Progenitor cell of endocrine pancreas (in vitro differentiated cells): ENCODE measurements at regions not wholly inside any gene's neighbourhood (a gene's known extent, or its start where the extent isn't known, plus 50 kb on each side); places are given as distances from the start of the nearest gene placed in this dataset.

Experiments used
- DNase-seq: peaks from one replicate; pipeline ENCODE4 v3.0.0; 2021; ENCODE audit warnings: low spot score; ENCODE audit not compliant: unreplicated experiment
- H3K27ac Mint-ChIP-seq: 2 replicates; pipeline ENCODE4 v1.8.0; 2021; ENCODE audit warnings: mild to moderate bottlenecking, moderate library complexity, mixed read lengths
- H3K27me3 Mint-ChIP-seq: 2 replicates; pipeline ENCODE4 v1.8.0; 2021; ENCODE audit warnings: mixed read lengths
- H3K36me3 Mint-ChIP-seq: 2 replicates; pipeline ENCODE4 v1.8.0; 2022; ENCODE audit warnings: mixed read lengths; ENCODE audit not compliant: insufficient read depth
- H3K4me1 Mint-ChIP-seq: 2 replicates; pipeline ENCODE4 v1.8.0; 2021; ENCODE audit warnings: low read depth, mixed read lengths
- H3K4me3 Mint-ChIP-seq: 2 replicates; pipeline ENCODE4 v1.8.0; 2021; ENCODE audit warnings: low read depth, mild to moderate bottlenecking, moderate library complexity, mixed read lengths
- H3K9me3 Mint-ChIP-seq: 2 replicates; pipeline ENCODE4 v1.8.0; 2021; ENCODE audit warnings: low read depth, mixed read lengths
- TF ChIP-seq, protein P1 (sequence below): fragments of 200-600 bp; sonication (generic); IDR thresholded peaks from one replicate; pipeline ENCODE4 v1.5.0; 2021; ENCODE audit warnings: antibody characterized with exemption, mild to moderate bottlenecking; ENCODE audit not compliant: unreplicated experiment

DNA sequence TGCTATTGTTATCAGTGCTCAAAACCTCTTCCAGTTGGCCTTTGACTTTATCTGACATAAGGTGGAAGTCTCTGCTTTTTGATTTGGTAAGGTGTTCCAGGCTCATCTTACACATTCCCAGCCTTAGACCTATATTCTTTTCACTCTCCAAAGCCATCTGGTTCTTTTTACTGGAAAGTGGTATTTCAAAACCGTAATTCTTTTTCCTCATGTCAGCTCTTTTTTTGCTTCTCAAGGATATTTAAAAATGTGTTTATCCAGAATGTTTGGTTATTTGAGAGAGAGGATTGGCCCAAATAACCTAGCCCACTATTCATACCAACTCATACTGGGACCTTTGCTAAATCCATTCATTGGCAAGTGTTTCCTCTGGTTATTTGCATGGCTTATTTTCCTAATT, 411.2 kb upstream of the PIK3C3 start:
- no peak for DNase-seq
- peaks cover 5% of the 10 kb centered on the region for H3K4me1 Mint-ChIP-seq
- no peaks in the 10 kb centered on the region for H3K27me3 Mint-ChIP-seq
- TF ChIP-seq, protein P1, sequence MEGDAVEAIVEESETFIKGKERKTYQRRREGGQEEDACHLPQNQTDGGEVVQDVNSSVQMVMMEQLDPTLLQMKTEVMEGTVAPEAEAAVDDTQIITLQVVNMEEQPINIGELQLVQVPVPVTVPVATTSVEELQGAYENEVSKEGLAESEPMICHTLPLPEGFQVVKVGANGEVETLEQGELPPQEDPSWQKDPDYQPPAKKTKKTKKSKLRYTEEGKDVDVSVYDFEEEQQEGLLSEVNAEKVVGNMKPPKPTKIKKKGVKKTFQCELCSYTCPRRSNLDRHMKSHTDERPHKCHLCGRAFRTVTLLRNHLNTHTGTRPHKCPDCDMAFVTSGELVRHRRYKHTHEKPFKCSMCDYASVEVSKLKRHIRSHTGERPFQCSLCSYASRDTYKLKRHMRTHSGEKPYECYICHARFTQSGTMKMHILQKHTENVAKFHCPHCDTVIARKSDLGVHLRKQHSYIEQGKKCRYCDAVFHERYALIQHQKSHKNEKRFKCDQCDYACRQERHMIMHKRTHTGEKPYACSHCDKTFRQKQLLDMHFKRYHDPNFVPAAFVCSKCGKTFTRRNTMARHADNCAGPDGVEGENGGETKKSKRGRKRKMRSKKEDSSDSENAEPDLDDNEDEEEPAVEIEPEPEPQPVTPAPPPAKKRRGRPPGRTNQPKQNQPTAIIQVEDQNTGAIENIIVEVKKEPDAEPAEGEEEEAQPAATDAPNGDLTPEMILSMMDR, result no peak
- no peaks in the 10 kb centered on the region for H3K9me3 Mint-ChIP-seq
- no peaks in the 10 kb centered on the region for H3K36me3 Mint-ChIP-seq
- H3K4me3 Mint-ChIP-seq, result no peak overlapping the region
- no peak overlapping the region for H3K27ac Mint-ChIP-seq

DNA sequence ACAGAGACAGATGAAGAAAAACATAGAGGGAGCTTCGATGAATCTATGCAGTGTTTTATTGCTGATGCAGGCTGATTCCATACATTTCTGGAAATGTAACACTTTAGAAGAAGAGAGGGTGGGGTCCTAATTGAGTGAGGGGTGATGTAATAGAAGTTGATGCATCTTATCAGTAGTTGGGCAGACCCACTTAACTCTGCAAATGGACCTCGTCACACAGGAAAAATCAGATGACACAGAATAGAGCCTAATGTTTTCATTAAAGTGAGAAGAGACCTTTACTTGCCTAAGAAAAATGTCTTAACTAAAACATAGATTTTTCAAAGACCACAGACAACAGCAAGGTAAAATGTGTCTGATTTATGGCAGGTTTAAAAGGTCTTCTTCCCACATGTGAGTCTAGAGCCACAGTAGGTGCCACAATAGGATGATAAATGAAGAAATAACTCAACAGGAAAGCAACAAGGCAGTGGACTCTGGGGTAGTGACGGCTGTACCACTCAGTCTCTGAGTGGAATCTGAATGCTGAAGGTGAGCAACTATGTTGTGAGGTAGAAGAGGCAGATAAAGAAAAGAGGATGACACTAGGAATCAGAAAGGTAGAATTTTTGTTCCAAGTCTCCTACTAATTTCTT, 414.7 kb upstream of the PIK3C3 start:
- no peak overlapping the region for H3K27ac Mint-ChIP-seq
- peaks cover 11% of the 10 kb centered on the region for H3K4me1 Mint-ChIP-seq
- peaks cover 6% of the 10 kb centered on the region for H3K9me3 Mint-ChIP-seq
- TF ChIP-seq, protein P1, result no peak
- H3K36me3 Mint-ChIP-seq, result peaks cover 11% of the 10 kb centered on the region
- DNase-seq, result no peak
- no peaks in the 10 kb centered on the region for H3K27me3 Mint-ChIP-seq
- H3K4me3 Mint-ChIP-seq, result no peak overlapping the region

DNA sequence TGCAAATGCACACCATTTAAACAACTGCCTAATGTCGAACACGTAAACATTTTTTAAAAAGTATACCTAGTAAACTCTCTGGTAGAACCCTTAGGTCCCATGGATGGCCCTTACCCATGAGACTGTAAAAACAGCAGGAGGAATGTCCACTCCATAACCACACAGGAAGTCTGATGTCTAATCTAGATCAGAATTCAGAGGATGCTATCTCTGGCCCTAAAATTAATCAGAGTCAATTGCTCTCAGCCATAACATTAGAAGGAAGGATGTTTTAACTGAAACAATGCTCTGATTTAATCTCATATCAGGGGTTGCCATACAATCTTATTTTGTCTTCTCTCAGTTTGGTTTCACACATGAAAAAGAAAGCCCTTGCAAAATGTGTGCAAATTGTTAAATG, 416.3 kb upstream of the PIK3C3 start:
- peaks cover 11% of the 10 kb centered on the region for H3K9me3 Mint-ChIP-seq
- H3K4me3 Mint-ChIP-seq, result no peak overlapping the region
- peaks cover 13% of the 10 kb centered on the region for H3K4me1 Mint-ChIP-seq
- peaks cover 17% of the 10 kb centered on the region for H3K36me3 Mint-ChIP-seq
- DNase-seq, result no peak
- H3K27ac Mint-ChIP-seq, result no peak overlapping the region
- TF ChIP-seq, protein P1, result no peak
- no peaks in the 10 kb centered on the region for H3K27me3 Mint-ChIP-seq

DNA sequence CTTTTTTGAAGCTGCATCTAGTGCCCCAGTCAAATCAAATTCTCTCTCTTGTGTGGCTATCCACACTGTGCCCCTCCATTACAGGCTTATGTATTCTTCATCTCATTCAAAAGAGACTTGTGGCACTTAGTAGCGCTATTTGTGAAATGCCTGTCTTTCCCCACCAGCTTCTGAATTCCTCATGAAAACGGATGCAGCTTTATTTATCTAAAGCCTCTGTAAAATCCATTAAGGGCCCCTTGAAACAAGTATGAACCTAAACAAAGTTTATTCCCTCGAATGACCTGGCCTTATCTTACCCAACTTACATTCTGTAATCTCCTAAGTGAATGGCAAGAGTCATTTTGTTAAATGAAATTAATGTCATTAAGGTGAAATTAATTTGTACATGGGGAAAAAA, 417.4 kb upstream of the PIK3C3 start:
- TF ChIP-seq, protein P1, result no peak
- Mint-ChIP-seq H3K9me3 (peaks cover 11% of the 10 kb centered on the region), H3K27me3 (no peaks in the 10 kb centered on the region), H3K36me3 (peaks cover 17% of the 10 kb centered on the region), H3K4me1 (peaks cover 13% of the 10 kb centered on the region), H3K27ac (no peak overlapping the region), H3K4me3 (no peak overlapping the region)
- DNase-seq, result no peak

DNA sequence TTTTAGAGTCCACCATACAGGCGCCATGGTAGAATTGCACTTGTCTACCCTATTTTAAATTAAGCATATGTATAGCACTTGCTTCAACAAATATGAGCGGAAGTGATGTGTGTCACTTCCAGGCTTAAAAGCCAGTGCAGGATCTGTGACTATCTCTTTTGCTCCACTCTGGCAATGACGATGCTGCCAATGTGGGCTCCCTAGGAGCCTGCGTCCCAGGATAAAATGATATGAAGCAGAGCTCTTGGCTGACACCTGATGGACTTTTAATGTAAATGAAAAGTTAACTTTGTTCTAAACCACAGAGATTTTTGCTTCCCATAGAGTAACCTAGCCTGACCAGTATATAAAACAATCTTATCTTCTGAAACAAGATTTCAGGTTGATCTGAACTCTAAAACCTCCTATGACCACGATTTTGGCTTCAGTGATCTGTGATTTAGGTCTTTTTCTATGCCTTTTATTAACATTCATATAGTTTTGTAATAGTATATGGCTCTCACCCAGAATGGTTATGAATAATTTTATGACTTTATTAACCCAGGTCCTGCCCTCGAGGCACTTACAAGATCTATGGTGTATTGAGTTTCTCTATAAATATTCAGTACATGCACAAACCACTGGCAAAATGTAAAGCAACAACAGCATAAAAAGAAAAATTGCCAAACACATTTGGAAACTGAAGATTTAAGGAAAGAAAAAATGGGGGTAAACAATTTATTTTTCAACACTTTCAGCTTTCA, 422.5 kb upstream of the PIK3C3 start:
- no peak for DNase-seq
- Mint-ChIP-seq H3K4me1 (peaks cover 6% of the 10 kb centered on the region), H3K9me3 (peaks cover 14% of the 10 kb centered on the region), H3K4me3 (no peak overlapping the region), H3K27me3 (no peaks in the 10 kb centered on the region), H3K27ac (no peak overlapping the region), H3K36me3 (peaks cover 17% of the 10 kb centered on the region)
- TF ChIP-seq, protein P1, result peak; percentile 37
